G401 (cell line): ENCODE measurements at regions not wholly inside any gene's neighbourhood (a gene's known extent, or its start where the extent isn't known, plus 50 kb on each side); places are given as distances from the start of the nearest gene placed in this dataset.
"Not testable (repeated sequence)": the region's sequence is repeated elsewhere in the genome, so short reads cannot be mapped to it uniquely, and the experiment has no call there.

ENCODE experiments used
- DNase-seq: peaks from one replicate; pipeline ENCODE4 v3.0.0-alpha.2; 2015; ENCODE audit warnings: low spot score
- in situ Hi-C: cut with HindIII; loops from 2 replicates; pipeline ENCODE4 v1.10.0; 2016; ENCODE audit warnings: low sequenced_read_pairs, mixed read lengths

DNA sequence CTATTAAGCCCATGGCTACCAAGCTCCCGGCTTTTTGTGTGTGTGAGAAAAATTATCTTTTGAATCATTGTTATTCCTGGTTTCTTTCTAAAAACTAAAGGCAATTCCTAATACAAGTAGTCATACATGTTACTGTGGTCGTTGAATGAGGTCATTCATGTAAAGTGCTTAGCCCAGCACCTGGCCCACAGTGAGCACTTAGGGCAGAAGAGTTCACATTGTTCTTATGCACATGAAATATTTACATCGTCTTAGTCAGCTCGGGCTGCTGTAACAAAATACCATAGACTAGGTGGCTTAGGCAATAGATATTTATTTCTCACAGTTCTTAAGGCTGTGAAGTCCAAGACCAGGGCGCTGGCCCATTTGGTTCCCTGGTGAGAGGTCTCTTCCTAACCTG, 216.1 kb downstream of the SHQ1 start:
- in situ Hi-C loops, result no loop called here
- DNase-seq, result no peak

- in situ Hi-C loops, result no loop called here
- no peak for DNase-seq
Observed at GRCh38 chr3:72630969-72631344, 217.3 kb downstream of the SHQ1 start.

GRCh38 chr3:72630327-72630968, 217.8 kb downstream of the SHQ1 start:
- DNase-seq, result no peak
- in situ Hi-C loops, result no loop called here

DNA sequence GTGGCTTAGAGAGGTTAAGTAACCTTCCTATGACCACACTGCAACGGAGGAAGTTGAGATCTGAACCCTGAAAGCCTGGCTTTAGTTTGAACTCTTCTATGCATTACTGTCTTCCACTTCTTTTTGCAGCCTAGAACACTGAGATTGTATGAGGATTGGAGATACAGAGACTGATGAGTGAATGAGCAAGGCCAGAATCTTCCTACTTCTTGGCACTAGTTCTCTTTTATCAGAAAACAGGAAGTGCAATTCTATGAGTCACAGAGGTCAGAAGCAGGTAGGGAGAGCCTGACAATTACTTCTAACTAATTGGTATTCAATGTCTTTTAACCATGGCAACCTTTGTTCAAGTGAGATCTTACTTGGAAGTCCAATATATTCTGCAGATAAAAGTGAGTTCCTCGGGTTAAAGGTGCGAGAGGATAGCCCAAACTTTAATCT, 219.0 kb downstream of the SHQ1 start:
- in situ Hi-C loops, result no loop called here
- DNase-seq, result no peak

DNA sequence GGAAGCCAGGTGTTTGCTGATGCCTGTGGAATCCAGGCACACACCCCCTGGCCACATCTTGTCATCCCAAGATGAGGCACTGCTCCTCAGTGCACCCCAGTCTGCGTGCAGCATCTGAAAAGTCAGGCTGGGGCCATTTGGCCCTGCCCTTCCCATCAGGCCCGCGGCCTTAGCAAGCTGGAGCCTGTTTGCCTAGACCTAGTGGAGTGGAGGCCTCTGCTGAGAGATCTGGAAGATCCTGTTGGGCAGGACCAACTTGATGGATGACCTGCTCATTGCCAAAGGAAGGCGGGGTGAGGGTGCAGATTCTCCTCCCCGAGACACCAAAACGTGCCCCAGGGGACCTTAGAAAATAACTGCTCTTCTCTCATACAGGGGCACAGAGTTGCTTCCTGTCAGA, 220.2 kb downstream of the SHQ1 start:
- DNase-seq, result no peak
- in situ Hi-C loops, result no loop called here

DNA sequence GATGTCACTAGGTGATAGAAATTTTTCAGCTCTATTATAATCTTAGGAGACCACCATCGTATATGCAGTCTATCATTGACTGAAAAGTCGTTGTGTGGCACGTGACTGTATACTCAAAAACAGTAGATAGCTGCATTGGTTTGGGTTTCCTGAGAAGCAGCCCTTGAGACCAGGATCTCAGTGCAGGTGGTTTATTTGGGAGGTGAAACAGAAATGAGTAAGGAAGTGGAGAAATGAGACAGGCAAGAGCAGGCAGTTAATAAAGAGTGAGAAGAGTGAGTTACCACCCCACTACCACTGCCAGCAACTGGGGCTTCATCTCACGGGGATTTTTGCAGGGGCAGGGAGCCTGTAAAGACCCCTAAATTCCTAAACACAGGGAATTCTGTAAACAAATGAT, 221.0 kb downstream of the SHQ1 start:
- DNase-seq, result no peak
- in situ Hi-C loops, result no loop called here

GRCh38 chr3:72625602-72626337, 222.5 kb downstream of the SHQ1 start:
- no peak for DNase-seq
- in situ Hi-C loops, result no loop called here

DNA sequence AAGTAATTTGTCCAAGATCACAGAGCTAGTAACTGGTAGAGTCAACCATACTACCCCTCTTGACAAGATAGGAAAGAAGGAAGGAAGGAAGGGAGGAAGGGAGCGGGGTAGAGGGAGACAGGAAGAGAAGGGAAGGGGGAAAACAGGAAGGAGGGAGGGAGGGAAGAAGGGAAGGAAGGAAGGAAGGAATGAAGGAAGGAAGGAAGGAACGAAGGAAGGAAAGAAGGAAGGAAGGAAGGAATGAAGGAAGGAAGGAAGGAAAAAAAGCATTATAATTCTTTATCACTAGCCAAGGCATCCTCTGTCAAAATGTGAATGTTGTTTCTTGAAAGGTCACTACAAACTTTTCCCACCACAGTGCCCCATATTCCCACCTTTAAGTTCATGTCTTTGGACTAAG, 223.6 kb downstream of the SHQ1 start:
- in situ Hi-C loops, result no loop called here
- DNase-seq, result no peak

- in situ Hi-C loops, result no loop called here
- no peak for DNase-seq
Observed at GRCh38 chr3:72618739-72619138, 229.5 kb downstream of the SHQ1 start.

GRCh38 chr3:72617424-72618024, 230.7 kb downstream of the SHQ1 start:
- DNase-seq, result no peak
- in situ Hi-C loops, result no loop called here

DNA sequence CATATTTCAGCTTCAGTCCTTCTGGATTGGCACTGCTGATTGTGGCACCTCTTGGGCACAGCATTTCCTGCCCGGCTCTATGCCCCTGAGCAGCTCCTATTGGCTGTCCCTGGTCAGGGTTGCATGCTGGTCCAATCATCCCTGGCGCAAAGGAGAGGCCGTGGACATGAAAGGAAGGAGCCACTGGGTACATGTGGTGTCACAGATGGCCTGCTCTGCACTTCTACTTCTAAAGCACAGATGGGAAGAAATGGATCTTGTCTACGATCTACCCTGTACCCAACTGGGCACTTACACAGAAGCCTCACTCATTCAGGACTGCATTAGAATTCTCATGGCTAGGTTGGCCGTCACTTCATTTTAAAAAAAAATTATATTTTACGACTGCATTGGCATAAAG, 232.5 kb downstream of the SHQ1 start:
- in situ Hi-C loops, result no loop called here

GRCh38 chr3:72615182-72615581, 233.1 kb downstream of the SHQ1 start:
- in situ Hi-C loops, result no loop called here

More for the DNA sequence above, 232.5 kb downstream of the SHQ1 start:
- peak; percentile 57 for DNase-seq

DNA sequence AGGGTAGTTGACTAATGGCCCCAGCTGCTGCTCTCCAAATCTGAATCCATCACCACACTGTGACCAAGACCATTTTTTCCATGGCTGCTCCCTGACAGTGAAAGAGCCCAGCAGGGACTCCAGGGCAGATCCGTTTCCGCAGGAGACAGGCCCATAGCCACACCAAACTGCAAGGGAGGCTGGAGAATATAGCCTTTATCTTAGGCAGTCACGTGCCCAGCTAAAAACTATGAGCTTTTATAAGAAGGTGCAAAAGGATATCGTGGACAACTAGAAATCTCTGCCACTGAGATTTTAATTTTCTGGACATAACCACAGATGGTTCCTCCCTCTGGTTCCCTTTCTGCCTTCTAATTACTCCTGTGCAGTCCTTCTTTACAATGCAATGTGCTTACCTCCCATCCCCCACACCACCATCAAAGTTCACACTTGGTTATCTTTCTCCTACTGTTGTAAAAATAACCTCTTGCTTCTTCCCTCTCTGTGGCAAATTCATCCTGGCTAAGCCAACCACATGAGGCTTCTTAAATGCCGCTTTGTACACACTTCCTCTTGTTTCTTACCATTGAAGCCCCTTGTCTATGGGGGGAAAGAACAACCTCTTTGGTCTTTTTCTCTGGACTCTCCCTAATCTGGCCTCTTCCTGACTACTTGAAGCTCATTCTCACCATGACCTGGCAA, 233.7 kb downstream of the SHQ1 start:
- in situ Hi-C loops, result no loop called here
- DNase-seq, result no peak

More at GRCh38 chr3:72615182-72615581, 233.1 kb downstream of the SHQ1 start:
- DNase-seq, result no peak

DNA sequence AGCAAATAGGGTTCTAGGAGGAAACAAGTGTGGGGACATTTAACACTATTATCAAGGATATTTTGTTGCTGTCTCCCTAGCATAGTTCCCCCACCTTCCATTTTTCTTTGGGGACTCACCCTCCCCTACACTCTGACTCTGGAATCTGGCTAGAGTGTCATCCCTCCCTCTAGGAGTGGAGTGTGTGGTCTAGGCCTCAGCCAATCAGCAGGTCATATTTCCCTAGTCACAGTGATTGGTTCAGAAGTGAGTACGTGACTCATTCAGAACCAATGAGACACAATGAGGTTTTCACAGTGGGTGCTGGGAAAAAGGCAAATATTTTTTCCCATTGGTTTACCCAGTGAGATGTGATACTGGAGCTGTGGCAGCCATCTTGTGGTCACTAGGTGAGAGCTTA, 234.4 kb downstream of the SHQ1 start:
- no peak for DNase-seq
- in situ Hi-C loops, result no loop called here

DNA sequence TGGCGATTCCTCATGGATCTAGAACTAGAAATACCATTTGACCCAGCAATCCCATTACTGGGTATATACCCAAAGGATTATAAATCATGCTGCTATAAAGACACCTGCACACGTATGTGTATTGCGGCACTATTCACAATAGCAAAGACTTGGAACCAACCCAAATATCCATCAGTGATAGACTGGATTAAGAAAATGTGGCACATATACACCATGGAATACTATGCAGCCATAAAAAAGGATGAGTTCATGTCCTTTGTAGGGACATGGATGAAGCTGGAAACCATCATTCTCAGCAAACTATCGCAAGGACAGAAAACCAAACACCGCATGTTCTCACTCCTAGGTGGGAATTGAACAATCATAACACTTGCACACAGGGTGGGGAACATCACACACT, 239.1 kb downstream of the SHQ1 start:
- DNase-seq, in situ Hi-C loops: not testable (repeated sequence)

GRCh38 chr3:72606005-72606800, 242.0 kb downstream of the SHQ1 start:
- no peak for DNase-seq
- in situ Hi-C loops, result no loop called here

GRCh38 chr3:72604328-72604727, 243.9 kb downstream of the SHQ1 start:
- no peak for DNase-seq
- in situ Hi-C loops, result no loop called here

GRCh38 chr3:72601983-72602750, 246.1 kb downstream of the SHQ1 start:
- in situ Hi-C loops, result no loop called here
- DNase-seq, result no peak

DNA sequence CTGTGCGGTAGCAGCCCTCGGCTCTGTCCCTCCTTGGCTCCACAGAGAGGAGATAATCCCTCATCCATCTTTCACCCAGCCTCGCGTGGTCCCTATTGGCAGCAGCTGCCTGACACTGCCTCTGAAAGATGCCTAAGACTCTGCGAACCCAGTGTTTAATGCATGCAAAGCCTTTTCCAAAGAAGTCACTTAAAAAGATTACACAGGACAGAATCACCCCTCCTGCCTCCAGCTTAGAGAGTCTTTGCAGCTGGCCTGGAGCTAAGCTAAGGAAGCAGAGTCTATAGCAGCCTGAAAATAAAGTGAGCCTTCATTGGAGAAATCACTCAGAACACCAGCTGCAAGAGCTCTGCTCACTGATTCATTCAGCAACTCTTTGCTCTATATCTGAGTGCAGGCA, 247.2 kb downstream of the SHQ1 start:
- in situ Hi-C loops, result no loop called here
- no peak for DNase-seq
